GM23338 (cell line): ENCODE measurements at regions not wholly inside any gene's neighbourhood (a gene's known extent, or its start where the extent isn't known, plus 50 kb on each side); places are given as distances from the start of the nearest gene placed in this dataset. TPM values are rescaled to one million over a fixed set of nuclear protein-coding genes. Genes with fewer than 3 reads are reported as not detected.

Experiments
- microRNA counts: library from miRNA; unstranded; fragments of <30 nt; microRNA quantifications from one replicate; lab custom pipeline; 2017
- microRNA-seq: library from miRNA; unstranded; fragments of <30 nt; microRNA quantifications from one replicate; pipeline ENCODE4, GENCODE V29; 2017
- small RNA-seq: library from RNA; depleted of rRNA; stranded (forward); fragments of <200 nt; gene quantifications from one replicate; pipeline ENCODE3, GENCODE V24; 2014; ENCODE audit warnings: low replicate concordance

MicroRNAs in the stretch of these regions (microRNA counts, 767-probe panel; counts per million panel counts)
- microRNA hsa-miR-374b-5p (lab: Ali Mortazavi, UCI) = 10,305 counts per million, percentile 72 among the panel's probes with 10 or more counts
- microRNA hsa-miR-374c-5p (lab: Ali Mortazavi, UCI) = not detected
- microRNA hsa-miR-421 (lab: Ali Mortazavi, UCI) = 9,620 counts per million, percentile 66 among the panel's probes with 10 or more counts

Small RNA genes lying in the stretch of these regions (microRNA-seq; reads per million reads assigned to microRNA genes)
- gene MIR374B (not detected), gene MIR374C (not detected), gene MIR421 (383 reads per million, percentile 81 among the genes with 10 or more reads in this experiment)

Small RNA genes lying in the stretch of these regions (small RNA-seq; reads per million reads assigned to genes)
- 0.10 reads per million for gene ATP5MDP1
- not detected for gene DDX3P2
- 6.0 reads per million, percentile 94 among the genes with 10 or more reads in this experiment for gene MIR374B
- gene MIR421 = 81.6 reads per million, percentile 99 among the genes with 10 or more reads in this experiment
- not detected for gene RF02124
- gene RF02125 = not detected
